ENCODE measurements at regions not wholly inside any gene's neighbourhood (a gene's known extent, or its start where the extent isn't known, plus 50 kb on each side); places are given as distances from the start of the nearest gene placed in this dataset.
"Not testable (repeated sequence)": the region's sequence is repeated elsewhere in the genome, so short reads cannot be mapped to it uniquely, and the experiment has no call there.

DNA sequence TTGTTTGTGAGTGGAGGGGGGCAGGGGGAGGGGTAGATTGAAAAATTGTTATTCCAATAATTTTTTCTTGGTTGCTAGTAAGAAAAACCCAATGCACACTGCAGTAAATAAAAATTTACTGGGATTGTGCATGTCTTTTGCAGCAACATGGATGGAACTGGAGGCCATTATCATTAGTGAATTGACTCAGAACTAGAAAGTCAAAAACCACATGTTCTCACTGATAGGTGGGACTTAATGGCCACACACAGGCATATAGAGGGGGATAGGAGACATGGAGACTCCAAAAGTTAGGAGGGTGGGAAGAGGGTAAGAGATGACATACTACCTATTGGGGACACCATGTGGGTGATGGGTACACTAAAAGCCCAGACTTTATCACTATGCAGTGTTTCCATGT is 67.2 kb downstream of the BUB3 start:
- DNase-seq (ENCODE audit: low read depth in 2 of 2), result no peak

DNA sequence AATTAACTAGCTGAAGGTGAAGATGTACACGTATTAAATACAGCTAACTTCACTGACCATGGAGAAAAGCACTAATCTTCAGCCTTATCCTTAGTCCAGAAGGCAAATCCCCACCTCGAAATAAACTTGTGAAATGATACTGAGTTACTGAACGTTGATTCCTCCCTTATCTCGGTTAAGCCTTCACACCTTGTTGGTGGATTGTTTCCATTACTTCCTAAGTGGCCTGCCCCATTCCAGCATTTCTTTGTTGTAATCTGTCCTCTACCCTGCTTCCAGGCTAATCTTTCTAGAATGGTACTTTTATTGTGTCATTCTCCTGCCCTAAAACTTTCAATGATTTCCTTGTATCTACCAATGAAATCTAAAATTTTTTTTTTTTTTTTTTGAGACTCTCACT is 68.6 kb downstream of the BUB3 start:
- DNase-seq (ENCODE audit: low read depth in 2 of 2), result no peak

DNA sequence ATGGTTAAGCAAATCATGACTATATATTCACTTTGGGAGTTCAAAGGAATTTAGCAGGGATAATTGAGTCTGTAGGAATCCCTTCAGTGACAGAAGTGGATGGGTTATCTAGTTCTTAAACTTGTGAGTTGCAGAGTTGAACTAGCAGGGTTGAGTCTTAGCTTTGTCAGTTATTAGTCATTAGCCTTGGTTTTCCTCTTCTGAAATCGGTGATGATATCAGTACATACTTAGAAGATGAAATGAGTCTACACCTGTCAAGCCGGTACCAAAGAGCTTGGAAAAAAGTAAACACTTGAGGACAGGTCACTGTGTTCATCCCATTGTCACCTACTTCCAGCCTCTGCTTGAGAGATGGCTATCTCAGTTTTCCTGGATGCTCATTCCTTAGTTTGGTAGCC is 73.5 kb downstream of the BUB3 start:
- DNase-seq (ENCODE audit: low read depth in 2 of 2), result no peak

DNA sequence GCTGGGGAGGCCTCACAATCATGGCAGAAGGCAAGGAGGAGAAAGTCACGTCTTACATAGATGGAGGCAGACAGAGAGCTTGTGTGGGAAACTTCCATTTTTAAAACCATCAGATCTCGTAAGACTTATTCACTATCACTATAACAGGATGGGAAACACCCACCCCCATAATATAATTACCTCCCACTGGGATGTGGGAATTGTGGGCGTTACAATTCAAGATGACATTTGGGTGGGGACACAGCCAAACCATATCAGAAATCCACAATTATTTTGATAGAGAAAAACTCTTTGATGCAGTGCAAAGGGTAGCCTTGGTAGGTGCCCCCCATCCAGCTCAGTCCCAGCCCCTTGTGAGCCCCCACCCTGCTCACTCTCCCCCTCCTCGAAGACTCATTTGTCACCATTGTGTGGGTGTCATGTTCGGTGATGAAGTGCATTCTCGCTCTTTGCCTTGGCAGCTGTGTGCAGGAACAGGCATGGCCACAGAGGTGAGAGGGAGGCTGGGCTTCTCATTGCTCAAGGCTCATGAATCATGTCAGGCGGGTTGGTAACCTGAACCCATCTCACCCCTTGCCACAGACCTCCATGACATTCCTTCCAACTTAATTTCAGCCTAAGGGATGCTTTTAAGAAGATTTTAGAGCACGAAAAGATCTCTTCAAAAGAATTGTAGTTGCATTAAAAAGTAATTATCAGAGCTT is 75.9 kb downstream of the BUB3 start:
- DNase-seq (ENCODE audit: low read depth in 2 of 2), result no peak

DNA sequence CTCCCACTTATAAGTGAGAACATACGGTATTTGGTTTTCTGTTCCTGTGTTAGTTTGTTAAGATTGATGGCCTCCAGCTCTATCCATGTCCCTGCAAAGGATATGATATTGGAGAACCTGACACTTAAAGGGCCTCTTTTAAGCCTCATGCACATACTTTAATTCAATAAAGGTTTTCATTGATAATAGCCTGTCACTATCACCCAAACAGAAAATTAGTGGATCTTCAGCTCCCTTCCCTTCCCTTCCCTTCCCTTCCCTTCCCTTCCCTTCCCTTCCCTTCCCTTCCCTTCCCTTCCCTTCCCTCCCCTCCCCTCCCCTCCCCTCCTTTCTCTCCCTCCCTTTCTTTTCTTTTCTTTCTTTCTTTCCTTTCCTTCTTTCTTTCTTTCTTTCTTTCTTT is 78.7 kb downstream of the BUB3 start:
- not testable (repeated sequence) for DNase-seq (ENCODE audit: low read depth in 2 of 2)

DNA sequence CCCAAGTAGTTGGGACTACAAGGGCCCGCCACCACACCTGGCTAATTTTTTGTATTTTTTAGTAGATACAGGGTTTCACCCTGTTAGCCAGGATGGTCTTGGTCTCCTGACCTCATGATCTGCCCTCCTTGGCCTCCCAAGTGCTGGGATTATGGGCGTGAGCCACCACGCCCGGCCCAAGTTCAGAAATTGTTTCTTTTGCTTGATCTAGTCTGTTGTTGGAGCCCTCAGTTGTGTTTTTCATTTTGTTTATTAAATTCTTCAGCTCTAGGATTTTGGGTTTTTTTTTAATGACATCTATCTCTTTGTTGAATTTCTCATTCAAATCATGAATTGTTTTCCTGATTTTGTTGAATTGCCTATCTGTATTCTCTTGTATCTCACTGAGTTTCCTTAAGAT is 80.8 kb downstream of the BUB3 start:
- not testable (repeated sequence) for DNase-seq (ENCODE audit: low read depth in 2 of 2)

DNA sequence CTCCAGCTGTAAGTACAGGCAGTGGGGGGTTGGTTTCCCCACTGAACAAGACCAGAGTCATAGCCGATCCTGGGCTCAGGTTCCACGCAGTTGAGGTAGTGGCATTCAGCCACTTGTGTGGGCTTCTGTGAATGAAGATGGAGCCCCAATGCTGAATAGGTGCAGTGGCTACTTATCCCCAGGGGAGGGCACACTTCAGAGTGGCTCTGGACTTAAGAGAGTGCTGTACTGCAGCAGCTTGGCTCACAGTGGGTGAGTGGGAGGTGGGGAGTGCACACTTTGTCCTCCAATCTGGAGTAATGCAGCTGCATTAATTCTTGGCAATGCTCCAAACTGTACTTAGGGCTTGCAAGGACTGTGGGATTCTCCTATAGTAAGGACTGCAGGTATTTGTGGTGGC is 81.9 kb downstream of the BUB3 start:
- no peak for DNase-seq (ENCODE audit: low read depth in 2 of 2)

DNA sequence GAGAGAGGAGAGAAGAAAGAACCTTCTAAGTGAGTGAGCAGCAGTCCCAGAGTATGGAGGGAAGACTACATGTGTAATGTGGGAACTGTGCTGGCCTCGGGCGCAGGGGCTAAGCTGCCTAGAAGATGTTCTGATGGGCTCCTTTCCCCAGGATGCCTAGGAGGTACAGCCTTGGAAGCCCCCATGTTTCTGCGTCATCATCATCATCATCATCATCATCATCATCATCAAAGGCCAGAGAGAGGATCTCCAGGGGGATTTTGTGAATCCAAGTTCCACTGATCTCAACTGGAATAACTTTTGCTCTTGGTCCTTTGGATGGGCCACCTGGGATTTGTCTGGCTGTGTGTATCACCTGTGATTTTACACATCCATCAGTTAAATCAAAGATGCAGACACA is 86.0 kb downstream of the BUB3 start:
- DNase-seq (ENCODE audit: low read depth in 2 of 2), result no peak

DNA sequence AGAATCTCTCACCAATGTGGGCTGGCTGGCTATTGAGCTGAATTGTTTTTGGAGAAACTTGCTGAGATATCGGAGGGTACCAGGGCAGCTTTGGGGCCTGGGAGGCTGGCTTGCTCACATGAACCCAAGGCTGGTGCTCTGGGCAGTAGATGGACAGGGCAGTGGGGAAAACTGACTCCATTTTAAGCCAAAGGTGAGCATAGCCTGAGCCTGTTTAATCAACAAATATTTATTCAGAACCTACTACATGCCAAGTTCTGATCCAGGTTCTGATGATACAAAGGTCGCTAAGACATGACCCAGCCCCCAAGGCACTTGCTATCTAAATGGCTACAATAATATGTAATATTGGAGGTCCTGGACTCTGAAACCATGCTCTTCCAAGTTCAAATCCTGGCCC is 86.6 kb downstream of the BUB3 start:
- no peak for DNase-seq (ENCODE audit: low read depth in 2 of 2)

DNA sequence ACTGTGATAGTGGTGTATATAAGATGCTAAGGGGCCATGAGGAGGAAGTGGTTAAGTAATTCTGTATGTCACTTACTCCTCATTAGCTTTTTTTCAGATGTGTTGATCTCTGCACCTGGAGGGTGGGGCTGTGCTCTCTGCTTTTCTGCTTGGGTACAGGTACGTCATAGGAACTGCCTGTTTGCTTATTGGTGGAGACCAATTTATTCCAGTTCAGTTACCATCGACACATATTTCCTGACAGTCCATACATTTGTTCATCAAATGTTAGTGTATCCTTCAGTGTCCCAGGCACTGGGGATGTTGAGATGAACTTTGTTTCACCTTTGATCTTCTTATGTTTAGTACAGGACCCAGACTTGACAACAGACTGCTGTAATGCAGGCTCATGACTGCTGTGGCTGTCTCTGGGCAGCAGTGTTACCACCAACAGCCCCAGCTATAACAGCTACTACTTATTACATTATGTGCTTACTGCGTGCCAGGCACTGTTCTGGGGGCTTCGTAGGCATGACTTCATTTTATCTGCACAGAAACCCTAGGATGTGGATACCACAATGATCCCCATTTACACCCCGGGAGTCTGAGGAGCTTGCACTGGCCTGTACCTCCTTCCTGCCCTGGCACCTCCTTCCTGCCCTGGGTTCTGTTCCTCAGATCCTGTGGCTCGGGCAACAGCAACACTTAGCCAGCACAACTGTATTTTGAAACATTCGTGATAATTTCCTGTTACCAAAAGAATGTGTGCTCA is 87.4 kb downstream of the BUB3 start:
- DNase-seq (ENCODE audit: low read depth in 2 of 2), result no peak

DNA sequence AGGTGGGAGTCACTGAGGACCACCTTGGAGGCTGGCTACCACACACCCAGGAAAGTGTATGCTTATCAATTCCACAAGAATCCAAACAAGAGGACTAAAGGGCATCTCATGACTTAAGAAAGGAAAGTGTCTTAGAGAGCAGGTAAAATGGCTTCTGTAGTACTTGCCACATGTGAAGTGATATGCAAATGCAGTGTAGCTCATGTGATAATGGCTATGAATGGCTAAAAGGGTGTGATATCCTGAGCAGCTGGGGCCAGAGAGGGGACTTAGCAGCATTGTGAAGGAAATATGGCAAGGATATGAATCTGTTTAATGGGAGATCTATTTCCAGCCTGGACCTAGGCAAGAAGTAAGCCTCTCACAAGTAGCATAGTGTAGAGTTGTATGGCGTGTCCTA is 90.5 kb downstream of the BUB3 start:
- no peak for DNase-seq (ENCODE audit: low read depth in 2 of 2)

DNA sequence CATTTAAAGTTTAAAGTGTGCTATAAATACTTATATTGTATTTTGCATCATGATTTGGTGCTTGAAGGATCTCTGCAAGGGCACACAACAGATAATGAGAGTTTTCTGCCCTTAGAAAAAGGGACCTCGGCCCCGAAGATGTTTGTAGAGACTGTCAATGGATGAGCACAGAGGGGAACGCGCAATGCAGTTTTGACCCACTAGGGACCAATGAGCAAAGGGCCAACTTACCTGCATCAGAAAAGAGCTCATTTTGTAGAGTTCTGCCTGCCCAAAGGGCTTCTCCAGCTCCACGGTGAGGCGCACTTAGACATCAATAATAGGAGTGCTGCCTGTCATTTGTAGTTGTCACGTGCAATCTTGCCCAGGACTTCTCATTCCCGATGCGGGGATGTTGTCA is 91.1 kb downstream of the BUB3 start:
- DNase-seq (ENCODE audit: low read depth in 2 of 2), result no peak

DNA sequence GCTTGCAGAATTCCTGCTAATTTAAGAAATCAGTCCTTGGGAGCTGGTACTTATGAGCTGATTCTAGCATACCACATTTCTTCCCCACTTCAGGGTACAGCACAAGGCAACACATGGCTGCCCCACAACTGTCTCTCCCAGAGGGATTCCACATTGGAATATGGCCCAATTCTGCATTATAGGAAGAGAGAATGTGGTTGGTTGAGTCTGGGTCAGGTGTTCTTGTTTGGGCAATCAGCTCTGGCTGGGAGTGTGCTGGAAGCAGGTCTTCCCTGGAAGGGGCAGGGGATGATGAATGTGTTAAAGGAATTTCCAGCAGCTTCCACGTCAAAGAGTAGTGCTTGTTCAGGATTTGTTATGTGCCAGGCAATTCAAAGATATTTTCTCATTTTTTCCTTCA is 95.7 kb downstream of the BUB3 start:
- no peak for DNase-seq (ENCODE audit: low read depth in 2 of 2)

DNA sequence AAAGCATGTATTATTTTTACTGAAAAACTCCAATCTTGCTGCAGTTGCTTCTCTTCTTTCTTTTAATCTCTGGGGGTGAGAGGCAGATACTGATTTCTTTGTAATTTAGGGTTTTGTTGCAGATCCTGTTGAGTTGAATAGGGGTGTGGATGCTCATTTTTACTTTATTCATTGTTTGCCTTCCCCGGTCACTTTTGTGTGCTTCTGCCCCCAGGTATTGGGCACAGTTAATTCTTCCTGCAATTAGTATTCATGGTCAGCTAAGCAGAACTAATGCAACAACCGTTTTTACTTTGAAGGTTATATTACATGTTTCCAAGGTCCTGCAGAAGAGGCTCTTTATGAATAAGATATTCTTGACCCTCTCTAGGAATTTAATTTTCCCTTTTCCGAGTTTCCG is 96.4 kb downstream of the BUB3 start:
- no peak for DNase-seq (ENCODE audit: low read depth in 2 of 2)

DNA sequence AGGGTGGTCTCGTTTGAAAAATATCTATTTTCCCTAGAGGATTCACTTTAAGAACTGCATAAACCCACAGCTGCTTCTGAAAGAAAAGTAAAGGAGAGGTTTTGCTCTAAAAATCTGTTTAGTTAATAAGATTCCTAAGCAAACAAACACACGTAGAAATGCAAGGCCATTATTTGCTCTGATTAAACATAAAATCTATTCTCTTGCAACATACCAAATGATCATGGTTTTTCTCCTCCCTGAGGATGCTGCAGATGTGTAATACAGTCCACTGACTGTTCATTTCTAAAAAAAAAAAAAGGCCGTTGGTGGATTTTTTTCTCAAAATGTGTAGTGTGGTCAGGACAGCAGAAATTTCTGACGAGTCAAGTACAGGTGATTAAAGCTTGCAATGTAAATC is 98.6 kb downstream of the BUB3 start:
- DNase-seq (ENCODE audit: low read depth in 2 of 2), result no peak

DNA sequence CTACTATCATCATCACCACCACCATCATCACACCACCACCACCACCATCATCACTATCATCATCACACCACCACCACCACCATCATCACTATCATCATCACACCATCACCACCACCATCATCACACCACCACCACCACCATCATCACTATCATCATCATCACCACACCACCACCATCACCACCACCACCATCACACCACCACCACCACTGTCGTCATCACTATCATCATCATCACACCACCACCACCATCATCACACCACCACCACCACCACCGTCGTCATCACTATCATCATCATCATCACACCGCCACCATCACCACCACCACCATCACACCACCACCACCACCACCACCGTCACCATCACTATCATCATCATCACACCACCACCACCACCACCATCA is 100.1 kb downstream of the BUB3 start:
- not testable (repeated sequence) for DNase-seq (ENCODE audit: low read depth in 2 of 2)

DNA sequence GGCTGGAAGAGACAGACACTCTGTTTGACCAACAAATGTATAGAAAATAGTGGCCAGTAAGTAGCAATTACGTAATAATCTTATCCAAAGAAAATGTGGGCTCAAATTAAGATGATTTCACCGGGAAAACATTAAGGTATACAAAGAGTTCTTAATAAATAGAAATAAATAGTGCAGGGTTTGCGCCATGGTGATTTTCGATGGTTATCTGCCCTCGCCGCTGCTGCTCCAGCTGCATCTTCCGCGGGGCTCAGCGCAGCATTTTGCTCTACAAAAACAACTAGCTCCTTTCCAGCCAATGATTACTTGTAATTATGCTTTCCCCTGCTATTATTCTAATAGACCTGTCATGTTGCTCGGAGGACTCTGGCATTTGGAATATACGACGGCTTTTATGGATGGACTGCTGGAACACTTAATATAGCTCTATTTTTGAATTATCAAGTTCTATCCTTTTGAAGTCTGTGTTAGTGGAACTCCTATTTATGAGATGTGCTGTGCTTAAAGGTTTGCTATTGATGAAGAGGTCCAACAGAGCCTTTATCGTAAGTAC is 103.8 kb downstream of the BUB3 start:
- DNase-seq (ENCODE audit: low read depth in 2 of 2), result no peak

DNA sequence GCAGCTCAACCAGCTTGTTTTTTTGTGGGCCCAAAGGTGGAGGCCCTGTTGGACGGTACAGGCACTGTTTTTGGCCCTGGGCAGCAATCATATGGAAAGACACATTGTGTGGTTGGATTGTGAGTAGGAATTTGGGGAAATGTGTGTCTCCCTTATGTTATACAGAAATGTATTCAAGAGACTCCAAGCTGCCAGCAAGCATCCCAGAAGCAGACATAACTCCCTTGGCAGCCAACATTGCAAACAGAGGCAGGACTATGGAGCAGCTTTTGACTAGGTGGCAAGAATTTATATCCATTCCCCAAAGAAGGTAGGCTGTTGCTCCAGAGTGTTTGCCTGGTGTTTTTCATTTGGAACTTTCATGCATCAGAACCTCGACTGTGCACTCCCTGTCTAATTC is 104.9 kb downstream of the BUB3 start:
- no peak for DNase-seq (ENCODE audit: low read depth in 2 of 2)

DNA sequence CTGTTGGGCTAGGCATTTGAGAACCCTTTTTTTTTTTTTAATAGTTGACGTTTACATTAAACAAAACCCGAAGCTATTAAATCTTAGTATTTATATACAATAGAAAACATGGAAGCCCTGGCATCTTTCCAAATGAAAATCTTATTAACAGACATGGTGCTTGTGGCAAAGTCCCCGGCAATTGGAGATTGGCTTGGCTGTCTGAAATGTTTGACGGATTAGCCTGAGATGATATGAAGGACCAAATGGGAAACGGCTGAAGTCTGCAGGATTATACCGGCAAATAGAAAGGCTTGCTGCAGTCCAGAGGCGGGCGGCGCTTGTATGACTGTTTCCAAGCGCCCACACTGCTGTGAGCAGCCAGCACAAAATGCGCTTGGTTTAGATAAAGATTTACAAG is 105.6 kb downstream of the BUB3 start:
- no peak for DNase-seq (ENCODE audit: low read depth in 2 of 2)

DNA sequence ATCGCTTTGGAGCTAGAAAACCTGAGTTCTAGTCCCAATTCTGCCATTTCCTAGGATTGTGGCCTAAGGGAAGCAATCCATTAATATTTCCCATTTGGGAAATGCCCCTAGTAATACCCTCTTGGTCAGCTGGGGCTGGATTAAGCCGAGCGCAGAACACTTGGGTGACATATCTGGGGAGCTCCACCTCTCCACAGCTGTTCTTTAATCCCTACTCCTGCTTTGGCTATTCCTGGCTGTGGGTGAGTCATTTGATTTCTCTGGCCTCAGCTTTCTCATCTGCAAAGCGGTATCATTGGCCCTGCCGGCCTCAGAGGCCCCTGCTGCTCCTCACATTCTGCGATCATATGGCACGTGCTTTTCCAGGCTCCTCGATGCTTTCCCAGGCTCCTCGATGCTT is 108.3 kb downstream of the BUB3 start:
- DNase-seq (ENCODE audit: low read depth in 2 of 2), result no peak

DNA sequence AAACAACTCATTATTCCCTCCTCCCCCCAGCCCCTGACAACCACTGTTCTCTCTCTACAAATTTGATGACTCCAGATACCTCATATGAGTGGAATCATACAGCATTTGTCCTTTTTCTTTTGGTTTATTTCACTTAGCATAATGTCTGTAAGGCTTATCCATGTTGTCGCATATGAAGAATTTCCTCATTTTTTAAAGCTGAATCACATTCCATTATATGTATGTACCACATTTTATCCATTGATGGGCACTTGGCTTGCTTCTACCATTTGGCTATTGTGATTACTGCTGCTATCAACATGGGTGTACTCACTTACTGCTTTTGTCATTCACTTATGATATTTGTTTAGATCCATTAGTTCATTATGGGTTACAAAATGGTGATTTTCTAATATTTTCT is 112.8 kb downstream of the BUB3 start:
- DNase-seq (ENCODE audit: low read depth in 2 of 2), result peak in 1 of 2 experiments; percentile 6

DNA sequence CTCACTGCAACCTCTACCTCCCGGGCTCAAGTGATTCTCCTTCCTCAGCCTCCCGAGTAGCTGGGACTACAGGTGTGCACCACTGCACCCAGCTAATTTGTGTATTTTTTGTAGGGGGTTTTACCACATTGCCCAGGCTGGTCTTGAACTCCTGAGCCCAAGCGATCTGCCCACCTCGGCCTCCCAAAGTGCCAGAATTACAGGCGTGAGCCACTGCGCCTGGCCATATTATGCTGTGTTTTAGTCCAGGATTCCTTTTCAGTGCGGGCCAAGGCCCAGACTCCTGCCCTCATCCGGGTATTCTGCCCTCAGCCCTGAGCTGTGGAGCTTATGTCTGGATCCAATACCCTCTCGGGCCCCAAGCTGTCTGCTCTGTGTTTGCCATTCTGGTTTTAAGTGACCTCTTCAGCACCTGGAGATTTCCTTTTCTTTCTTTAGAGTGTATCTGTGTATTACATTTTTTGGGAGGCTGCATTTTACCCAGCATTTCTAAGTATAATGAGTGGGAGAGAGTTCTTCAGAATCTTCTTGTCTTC is 114.9 kb downstream of the BUB3 start:
- no peak for DNase-seq (ENCODE audit: low read depth in 2 of 2)

DNA sequence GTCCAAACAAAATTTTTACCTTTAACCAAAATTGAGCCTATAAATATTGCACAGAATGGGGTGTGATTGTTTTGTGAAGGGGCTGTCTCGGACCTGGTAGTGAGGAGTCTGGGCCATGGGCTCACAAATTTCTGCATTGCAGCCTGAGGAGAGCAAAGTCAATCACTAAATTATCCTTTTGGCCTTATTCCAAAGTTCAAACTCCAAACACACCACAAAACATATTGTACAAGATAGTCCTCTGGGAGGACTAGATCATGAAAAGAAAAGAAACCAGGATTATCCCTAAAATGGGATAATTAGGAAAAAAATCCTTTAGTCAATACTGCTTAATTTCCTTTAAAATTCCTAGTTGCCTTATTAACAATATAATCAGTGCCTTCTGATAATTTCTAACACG is 115.5 kb downstream of the BUB3 start:
- no peak for DNase-seq (ENCODE audit: low read depth in 2 of 2)

Measured in fibroblast of skin of left quadriceps (primary cell).